ENCODE measurements at regions not wholly inside any gene's neighbourhood (a gene's known extent, or its start where the extent isn't known, plus 50 kb on each side); places are given as distances from the start of the nearest gene placed in this dataset.

- Histone ChIP-seq H3K4me3 (ENCODE audit: low read length) (no peak overlapping the region; the same call in 1 of the 2 replicates), H3K4me1 (ENCODE audit: low read length) (peaks cover 73% of the 10 kb centered on the region), H3K36me3 (ENCODE audit: insufficient read depth, low read length) (no peaks in the 10 kb centered on the region), H4K20me1 (ENCODE audit: insufficient read depth, low read depth, low read length) (no peaks in the 10 kb centered on the region), H3K27me3 (ENCODE audit: low read length) (no peaks in the 10 kb centered on the region), H3K79me2 (ENCODE audit: low read length) (no peaks in the 10 kb centered on the region), H3K9me3 (ENCODE audit: low read length) (no peaks in the 10 kb centered on the region), H3K9ac (ENCODE audit: low read length) (peak overlapping the region; percentile 81), H3K9me2 (replicated peaks; ENCODE audit: insufficient read depth, low read length) (no peaks in the 10 kb centered on the region), H3K27ac (ENCODE audit: low read length) (peak overlapping the region; percentile 98), H3K4me2 (ENCODE audit: low read depth, low read length, poor library complexity, severe bottlenecking) (peak overlapping the region; percentile 70), H2AFZ (ENCODE audit: low read length) (peak overlapping the region; percentile 4; the same call in 1 of the 2 replicates)
- no peak for DNase-seq
Measured at GRCh38 chr4:155572106-155572703, 94.4 kb upstream of the GUCY1A1 start.

DNA sequence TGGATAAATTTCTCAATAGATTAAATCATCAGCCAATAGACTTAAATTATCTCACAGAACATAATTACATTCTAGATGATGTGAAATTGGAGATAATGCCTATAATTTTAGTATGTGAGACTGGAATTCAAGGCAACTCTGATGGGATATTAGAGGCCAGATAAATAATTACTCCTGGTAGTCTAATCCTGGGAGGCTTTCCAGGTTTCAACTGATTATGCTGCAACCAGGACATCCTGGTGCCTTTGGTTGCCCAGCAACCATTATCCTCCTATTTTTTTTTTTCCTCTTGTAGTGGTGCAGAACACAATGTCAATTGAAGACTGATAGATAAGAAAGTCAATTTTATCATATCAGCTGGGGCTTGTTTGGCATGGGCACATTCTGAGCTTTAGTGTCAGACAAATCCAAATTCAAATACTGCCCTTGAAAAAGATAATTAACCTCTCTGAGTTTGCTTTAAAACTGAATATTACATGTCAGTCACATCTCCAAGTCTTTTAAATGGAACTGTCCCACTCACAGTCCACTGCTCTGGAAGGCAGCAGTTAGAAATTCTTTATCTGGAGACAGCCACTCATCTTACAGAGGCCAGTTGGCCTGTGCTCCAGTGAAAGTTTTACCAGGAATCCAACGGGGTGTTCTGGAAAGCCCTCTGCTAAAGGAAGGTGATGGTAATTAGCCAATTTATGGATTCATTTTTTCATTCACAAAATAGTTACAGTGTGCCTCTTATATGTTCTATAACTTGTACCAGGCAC is 95.3 kb upstream of the GUCY1A1 start:
- peak overlapping the region; percentile 70 for H3K4me2 ChIP-seq (ENCODE audit: low read depth, low read length, poor library complexity, severe bottlenecking)
- no peak overlapping the region for H2AFZ ChIP-seq (ENCODE audit: low read length)
- no peaks in the 10 kb centered on the region for H3K79me2 ChIP-seq (ENCODE audit: low read length)
- H3K27ac ChIP-seq (ENCODE audit: low read length): peak overlapping the region; percentile 98
- H3K36me3 ChIP-seq (ENCODE audit: insufficient read depth, low read length): no peaks in the 10 kb centered on the region
- H3K4me3 ChIP-seq (ENCODE audit: low read length): peak overlapping the region; percentile 12; the same call in 1 of the 2 replicates
- no peaks in the 10 kb centered on the region for H4K20me1 ChIP-seq (ENCODE audit: insufficient read depth, low read depth, low read length)
- no peaks in the 10 kb centered on the region for H3K9me3 ChIP-seq (ENCODE audit: low read length)
- no peaks in the 10 kb centered on the region for H3K9me2 ChIP-seq (replicated peaks; ENCODE audit: insufficient read depth, low read length)
- no peaks in the 10 kb centered on the region for H3K27me3 ChIP-seq (ENCODE audit: low read length)
- peaks cover 78% of the 10 kb centered on the region for H3K4me1 ChIP-seq (ENCODE audit: low read length)
- peak; percentile 77 for DNase-seq
- peak overlapping the region; percentile 81 for H3K9ac ChIP-seq (ENCODE audit: low read length)

DNA sequence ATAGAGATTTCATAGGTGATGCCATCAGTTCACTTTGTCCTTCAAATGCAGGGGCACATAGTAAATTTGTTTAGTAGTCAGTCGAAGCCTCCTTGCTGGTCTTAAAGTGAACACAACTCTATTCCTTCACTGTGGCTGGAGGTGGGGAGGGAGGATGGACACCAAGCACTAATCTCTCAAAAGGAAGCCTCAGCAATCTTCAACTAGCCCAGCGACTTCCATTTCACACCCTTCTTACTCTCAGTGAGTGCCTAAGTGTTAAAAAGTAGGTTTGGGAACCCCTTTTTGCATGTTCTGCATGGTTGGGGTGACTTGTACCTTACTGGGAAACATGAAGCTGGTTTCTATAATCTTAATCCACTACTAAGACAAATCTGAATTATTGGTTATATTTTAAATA is 96.0 kb upstream of the GUCY1A1 start:
- no peaks in the 10 kb centered on the region for H3K79me2 ChIP-seq (ENCODE audit: low read length)
- H2AFZ ChIP-seq (ENCODE audit: low read length): no peak overlapping the region
- H3K36me3 ChIP-seq (ENCODE audit: insufficient read depth, low read length): no peaks in the 10 kb centered on the region
- peak; percentile 95 for DNase-seq
- peak overlapping the region; percentile 70 for H3K4me2 ChIP-seq (ENCODE audit: low read depth, low read length, poor library complexity, severe bottlenecking)
- peak overlapping the region; percentile 50 for H3K4me3 ChIP-seq (ENCODE audit: low read length)
- H3K4me1 ChIP-seq (ENCODE audit: low read length): peaks cover 79% of the 10 kb centered on the region
- no peaks in the 10 kb centered on the region for H3K27me3 ChIP-seq (ENCODE audit: low read length)
- no peaks in the 10 kb centered on the region for H4K20me1 ChIP-seq (ENCODE audit: insufficient read depth, low read depth, low read length)
- peak overlapping the region; percentile 81 for H3K9ac ChIP-seq (ENCODE audit: low read length)
- no peaks in the 10 kb centered on the region for H3K9me2 ChIP-seq (replicated peaks; ENCODE audit: insufficient read depth, low read length)
- no peaks in the 10 kb centered on the region for H3K9me3 ChIP-seq (ENCODE audit: low read length)
- peak overlapping the region; percentile 98 for H3K27ac ChIP-seq (ENCODE audit: low read length)

DNA sequence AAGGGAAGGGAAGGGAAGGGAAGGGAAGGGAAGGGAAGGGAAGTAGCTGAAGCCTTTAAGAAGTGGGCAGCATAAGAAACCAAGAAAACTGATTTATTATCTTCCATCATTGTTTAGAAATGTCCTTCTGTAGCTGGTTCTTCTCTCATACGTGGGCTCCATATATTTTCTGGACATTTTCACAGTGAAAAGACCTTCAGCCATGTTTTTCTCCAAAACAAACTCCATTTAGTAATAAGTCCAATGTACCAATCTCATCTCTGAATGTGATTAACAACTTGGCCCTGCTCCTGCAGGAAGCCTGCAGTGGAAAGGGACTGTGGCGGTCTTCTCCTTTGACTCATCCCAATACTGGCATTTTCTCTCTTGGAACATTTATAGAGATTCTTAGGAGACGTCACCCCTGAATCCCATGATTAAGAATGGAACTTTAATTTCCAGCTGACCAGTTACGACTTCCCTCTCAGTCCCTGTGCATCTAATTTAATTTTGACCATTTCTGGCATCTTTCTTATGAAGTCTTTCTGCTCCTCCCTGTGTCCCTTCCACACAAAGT is 96.6 kb upstream of the GUCY1A1 start:
- peaks cover 82% of the 10 kb centered on the region for H3K4me1 ChIP-seq (ENCODE audit: low read length)
- H3K9me3 ChIP-seq (ENCODE audit: low read length): no peaks in the 10 kb centered on the region
- no peaks in the 10 kb centered on the region for H3K9me2 ChIP-seq (replicated peaks; ENCODE audit: insufficient read depth, low read length)
- H4K20me1 ChIP-seq (ENCODE audit: insufficient read depth, low read depth, low read length): no peaks in the 10 kb centered on the region
- H3K27ac ChIP-seq (ENCODE audit: low read length): peak overlapping the region; percentile 98
- peak; percentile 84 for DNase-seq
- no peaks in the 10 kb centered on the region for H3K79me2 ChIP-seq (ENCODE audit: low read length)
- no peaks in the 10 kb centered on the region for H3K27me3 ChIP-seq (ENCODE audit: low read length)
- H3K4me2 ChIP-seq (ENCODE audit: low read depth, low read length, poor library complexity, severe bottlenecking): peak overlapping the region; percentile 70
- H3K9ac ChIP-seq (ENCODE audit: low read length): peak overlapping the region; percentile 81
- no peak overlapping the region for H2AFZ ChIP-seq (ENCODE audit: low read length)
- no peaks in the 10 kb centered on the region for H3K36me3 ChIP-seq (ENCODE audit: insufficient read depth, low read length)
- H3K4me3 ChIP-seq (ENCODE audit: low read length): peak overlapping the region; percentile 50

GRCh38 chr4:155569471-155569870 is 97.2 kb upstream of the GUCY1A1 start:
- Histone ChIP-seq H2AFZ (ENCODE audit: low read length) (no peak overlapping the region), H3K79me2 (ENCODE audit: low read length) (no peaks in the 10 kb centered on the region), H3K4me2 (ENCODE audit: low read depth, low read length, poor library complexity, severe bottlenecking) (peak overlapping the region; percentile 70), H3K4me3 (ENCODE audit: low read length) (no peak overlapping the region), H4K20me1 (ENCODE audit: insufficient read depth, low read depth, low read length) (no peaks in the 10 kb centered on the region), H3K9me2 (replicated peaks; ENCODE audit: insufficient read depth, low read length) (no peaks in the 10 kb centered on the region), H3K36me3 (ENCODE audit: insufficient read depth, low read length) (no peaks in the 10 kb centered on the region), H3K4me1 (ENCODE audit: low read length) (peaks cover 88% of the 10 kb centered on the region), H3K9me3 (ENCODE audit: low read length) (no peaks in the 10 kb centered on the region), H3K27ac (ENCODE audit: low read length) (peak overlapping the region; percentile 98), H3K27me3 (ENCODE audit: low read length) (no peaks in the 10 kb centered on the region), H3K9ac (ENCODE audit: low read length) (peak overlapping the region; percentile 81)
- peak; percentile 99 for DNase-seq

- Histone ChIP-seq H3K9me2 (replicated peaks; ENCODE audit: insufficient read depth, low read length) (no peaks in the 10 kb centered on the region), H3K79me2 (ENCODE audit: low read length) (no peaks in the 10 kb centered on the region), H3K9me3 (ENCODE audit: low read length) (no peaks in the 10 kb centered on the region), H3K9ac (ENCODE audit: low read length) (peak overlapping the region; percentile 78), H3K4me2 (ENCODE audit: low read depth, low read length, poor library complexity, severe bottlenecking) (peak overlapping the region; percentile 64), H3K4me3 (ENCODE audit: low read length) (peak overlapping the region; percentile 38), H3K36me3 (ENCODE audit: insufficient read depth, low read length) (no peaks in the 10 kb centered on the region), H3K4me1 (ENCODE audit: low read length) (peaks cover 95% of the 10 kb centered on the region), H2AFZ (ENCODE audit: low read length) (no peak overlapping the region), H4K20me1 (ENCODE audit: insufficient read depth, low read depth, low read length) (no peaks in the 10 kb centered on the region), H3K27me3 (ENCODE audit: low read length) (no peaks in the 10 kb centered on the region), H3K27ac (ENCODE audit: low read length) (peak overlapping the region; percentile 98)
- DNase-seq: peak; percentile 95
Measured at GRCh38 chr4:155568641-155569220, 97.9 kb upstream of the GUCY1A1 start.

DNA sequence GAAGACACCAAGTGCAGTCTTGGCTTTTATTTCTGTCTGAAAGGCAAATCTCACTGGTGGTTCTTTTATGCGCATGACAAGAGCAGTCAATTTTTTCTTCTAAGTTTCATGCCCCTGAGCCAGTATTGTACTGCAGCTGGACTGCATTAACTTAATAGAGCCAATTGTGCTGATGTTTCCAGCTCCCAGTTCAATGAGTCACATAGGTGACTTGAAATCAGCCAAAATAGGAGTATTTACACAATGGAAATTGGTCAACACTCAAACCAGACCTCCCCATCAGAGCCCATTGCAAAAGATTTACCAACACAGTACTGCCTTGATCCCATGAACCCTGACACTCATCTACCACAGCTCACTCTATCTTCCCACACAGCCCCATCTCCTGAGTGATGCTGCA is 100.3 kb upstream of the GUCY1A1 start:
- no peak overlapping the region; the same call in 1 of the 2 replicates for H3K4me3 ChIP-seq (ENCODE audit: low read length)
- no peaks in the 10 kb centered on the region for H3K79me2 ChIP-seq (ENCODE audit: low read length)
- H3K9ac ChIP-seq (ENCODE audit: low read length): peak overlapping the region; percentile 65
- no peaks in the 10 kb centered on the region for H3K27me3 ChIP-seq (ENCODE audit: low read length)
- no peaks in the 10 kb centered on the region for H3K9me3 ChIP-seq (ENCODE audit: low read length)
- H3K27ac ChIP-seq (ENCODE audit: low read length): peak overlapping the region; percentile 98
- H3K4me1 ChIP-seq (ENCODE audit: low read length): peaks cover 96% of the 10 kb centered on the region
- H2AFZ ChIP-seq (ENCODE audit: low read length): no peak overlapping the region
- DNase-seq: peak; percentile 91
- H4K20me1 ChIP-seq (ENCODE audit: insufficient read depth, low read depth, low read length): no peaks in the 10 kb centered on the region
- H3K36me3 ChIP-seq (ENCODE audit: insufficient read depth, low read length): no peaks in the 10 kb centered on the region
- H3K4me2 ChIP-seq (ENCODE audit: low read depth, low read length, poor library complexity, severe bottlenecking): peak overlapping the region; percentile 64
- H3K9me2 ChIP-seq (replicated peaks; ENCODE audit: insufficient read depth, low read length): no peaks in the 10 kb centered on the region

DNA sequence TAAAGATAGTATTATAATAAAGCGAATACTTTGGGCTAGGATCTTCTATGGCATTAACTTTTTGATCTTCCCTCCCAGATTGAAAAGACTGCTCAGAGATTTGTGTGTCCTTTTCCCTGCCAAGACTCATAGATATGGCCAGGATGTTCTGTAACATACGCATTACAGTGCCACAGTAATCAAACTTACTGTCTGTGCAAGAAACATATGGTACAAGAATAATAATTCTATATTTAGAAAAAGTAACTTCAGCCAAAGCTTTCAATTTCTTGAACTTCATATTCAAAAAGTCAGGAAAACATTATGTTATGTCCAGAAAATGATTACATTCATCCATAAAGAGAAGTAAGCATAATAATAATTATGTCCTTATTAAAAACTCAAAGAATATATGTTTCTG is 100.9 kb upstream of the GUCY1A1 start:
- peak overlapping the region; percentile 98 for H3K27ac ChIP-seq (ENCODE audit: low read length)
- H3K9ac ChIP-seq (ENCODE audit: low read length): peak overlapping the region; percentile 65
- DNase-seq: no peak
- no peaks in the 10 kb centered on the region for H3K36me3 ChIP-seq (ENCODE audit: insufficient read depth, low read length)
- H4K20me1 ChIP-seq (ENCODE audit: insufficient read depth, low read depth, low read length): no peaks in the 10 kb centered on the region
- H3K4me1 ChIP-seq (ENCODE audit: low read length): peaks cover 93% of the 10 kb centered on the region
- no peaks in the 10 kb centered on the region for H3K79me2 ChIP-seq (ENCODE audit: low read length)
- no peak overlapping the region for H2AFZ ChIP-seq (ENCODE audit: low read length)
- H3K27me3 ChIP-seq (ENCODE audit: low read length): no peaks in the 10 kb centered on the region
- H3K4me2 ChIP-seq (ENCODE audit: low read depth, low read length, poor library complexity, severe bottlenecking): peak overlapping the region; percentile 64
- peak overlapping the region; percentile 31; the same call in 1 of the 2 replicates for H3K4me3 ChIP-seq (ENCODE audit: low read length)
- H3K9me3 ChIP-seq (ENCODE audit: low read length): no peaks in the 10 kb centered on the region
- H3K9me2 ChIP-seq (replicated peaks; ENCODE audit: insufficient read depth, low read length): no peaks in the 10 kb centered on the region
